HG02938 (cell line): ENCODE measurements at regions not wholly inside any gene's neighbourhood (a gene's known extent, or its start where the extent isn't known, plus 50 kb on each side); places are given as distances from the start of the nearest gene placed in this dataset.

Experiments used
- ATAC-seq: cut with Tn5 transposase; IDR thresholded peaks from one replicate; pipeline ENCODE4 v1.9.1; 2021; ENCODE audit warnings: mild to moderate bottlenecking, moderate library complexity; ENCODE audit not compliant: unreplicated experiment

- no peak for ATAC-seq
These were observed 51.6 kb upstream of the NEK7 start for GRCh38 chr1:198105185-198105584.

GRCh38 chr1:198106011-198106410 is 50.8 kb upstream of the NEK7 start:
- no peak for ATAC-seq
